Stimulated activated effector memory CD8-positive, alpha-beta T cell treated with anti-CD3 and anti-CD28 coated beads, Interleukin-12 subunit alpha, Interleukin-12 subunit beta, amount 100 ng/mL, for 72 hours (primary cell): ENCODE measurements at regions not wholly inside any gene's neighbourhood (a gene's known extent, or its start where the extent isn't known, plus 50 kb on each side); places are given as distances from the start of the nearest gene placed in this dataset.

Experiments
- ATAC-seq: fragments of 150-1000 bp; cut with Tn5 transposase; 2 replicates; pipeline ENCODE4 v1.10.0; 2021
- DNase-seq, 2 donors: peaks; one replicate each; pipeline ENCODE4 v3.0.0; 2021 to 2022; ENCODE audit warnings: low spot score in 2 of 2
- H3K27ac Mint-ChIP-seq: one replicate; pipeline ENCODE4 v1.8.0; 2022; ENCODE audit warnings: mild to moderate bottlenecking, mixed read lengths
- H3K36me3 Mint-ChIP-seq: one replicate; pipeline ENCODE4 v1.8.0; 2022; ENCODE audit warnings: mild to moderate bottlenecking, mixed read lengths
- H3K4me1 Mint-ChIP-seq: one replicate; pipeline ENCODE4 v1.8.0; 2022; ENCODE audit warnings: mixed read lengths
- H3K4me3 Mint-ChIP-seq: one replicate; pipeline ENCODE4 v1.8.0; 2022; ENCODE audit warnings: mild to moderate bottlenecking, mixed read lengths
- H3K9me3 Mint-ChIP-seq: one replicate; pipeline ENCODE4 v1.8.0; 2022; ENCODE audit warnings: mixed read lengths

DNA sequence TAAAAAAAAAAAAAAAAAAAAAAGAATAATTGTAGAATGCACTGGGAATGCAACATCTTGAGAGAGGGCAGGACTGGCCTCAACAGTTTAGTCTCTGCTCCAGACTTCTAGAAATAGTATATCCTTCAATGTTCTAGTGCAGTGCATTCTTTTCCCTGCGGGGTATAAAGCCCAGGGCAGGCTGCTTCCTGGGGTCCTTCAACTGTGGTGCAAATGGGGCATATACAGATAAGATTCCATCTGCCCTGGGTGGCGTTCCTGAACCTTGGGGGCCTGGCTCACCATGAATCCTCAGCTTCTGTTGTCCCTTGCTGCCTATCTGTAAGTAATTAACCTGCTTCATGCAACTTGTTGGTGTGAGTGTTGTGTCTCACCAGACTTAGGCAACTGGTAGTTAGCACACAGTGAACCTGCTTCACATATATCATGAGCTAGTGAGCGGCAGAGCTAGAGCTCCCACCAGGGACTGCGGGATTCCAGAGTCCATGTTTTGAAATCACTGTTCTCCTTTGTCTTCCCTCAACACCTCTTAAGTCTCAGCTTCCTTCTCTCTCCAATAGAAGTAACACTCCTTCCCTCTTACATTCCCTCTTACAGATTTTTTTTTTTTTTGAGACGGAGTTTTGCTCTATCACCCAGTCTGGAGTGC is 177.6 kb downstream of the SUDS3 start:
- H3K4me1 Mint-ChIP-seq: no peaks in the 10 kb centered on the region
- H3K36me3 Mint-ChIP-seq: no peaks in the 10 kb centered on the region
- ATAC-seq: no peak
- H3K27ac Mint-ChIP-seq: no peak overlapping the region
- peaks cover 12% of the 10 kb centered on the region for H3K9me3 Mint-ChIP-seq
- no peak for DNase-seq
- H3K4me3 Mint-ChIP-seq: no peak overlapping the region

DNA sequence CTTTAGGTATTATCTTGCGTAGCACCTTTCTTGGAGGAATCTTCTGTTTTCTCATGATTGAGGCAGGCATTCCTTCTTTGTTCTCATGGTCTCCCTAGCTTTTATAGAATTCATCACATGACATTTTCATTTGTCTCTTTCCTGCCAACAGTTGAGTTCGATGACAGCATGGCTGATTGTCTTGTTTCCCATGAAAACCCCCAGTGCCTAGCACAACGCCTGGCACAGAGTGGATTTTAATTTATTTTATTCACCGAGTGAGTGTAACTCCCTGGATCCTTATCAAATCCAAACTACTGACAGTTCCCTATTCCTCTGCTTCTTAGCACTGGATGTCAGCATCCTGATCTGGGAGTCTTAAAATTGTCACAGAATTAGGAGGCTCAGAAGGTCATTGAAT is 182.6 kb downstream of the SUDS3 start:
- no peak for DNase-seq
- H3K36me3 Mint-ChIP-seq: no peaks in the 10 kb centered on the region
- H3K4me1 Mint-ChIP-seq: no peaks in the 10 kb centered on the region
- no peak for ATAC-seq
- no peaks in the 10 kb centered on the region for H3K9me3 Mint-ChIP-seq
- H3K27ac Mint-ChIP-seq: no peak overlapping the region
- H3K4me3 Mint-ChIP-seq: no peak overlapping the region

DNA sequence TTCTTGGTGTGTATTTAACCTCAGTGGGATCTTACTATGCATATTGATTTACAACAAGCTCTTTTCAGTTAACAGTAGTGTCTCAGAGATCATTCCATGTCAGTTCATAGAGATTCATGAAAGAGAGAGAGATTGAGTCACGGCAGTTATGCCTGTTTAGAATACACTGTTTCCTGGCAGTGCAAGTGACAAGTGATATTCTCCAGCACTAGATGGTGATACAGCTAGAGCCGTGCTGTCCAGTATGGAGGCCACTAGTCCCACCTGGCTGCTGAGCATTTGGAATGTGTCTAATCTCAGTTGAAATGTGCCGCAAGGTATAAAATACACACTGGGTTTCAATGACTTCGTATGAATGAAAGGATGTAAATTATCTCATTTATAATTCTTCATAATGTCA is 184.4 kb downstream of the SUDS3 start:
- ATAC-seq (no peak), DNase-seq (no peak)
- Mint-ChIP-seq H3K36me3 (no peaks in the 10 kb centered on the region), H3K9me3 (no peaks in the 10 kb centered on the region), H3K4me1 (no peaks in the 10 kb centered on the region), H3K4me3 (no peak overlapping the region), H3K27ac (no peak overlapping the region)

DNA sequence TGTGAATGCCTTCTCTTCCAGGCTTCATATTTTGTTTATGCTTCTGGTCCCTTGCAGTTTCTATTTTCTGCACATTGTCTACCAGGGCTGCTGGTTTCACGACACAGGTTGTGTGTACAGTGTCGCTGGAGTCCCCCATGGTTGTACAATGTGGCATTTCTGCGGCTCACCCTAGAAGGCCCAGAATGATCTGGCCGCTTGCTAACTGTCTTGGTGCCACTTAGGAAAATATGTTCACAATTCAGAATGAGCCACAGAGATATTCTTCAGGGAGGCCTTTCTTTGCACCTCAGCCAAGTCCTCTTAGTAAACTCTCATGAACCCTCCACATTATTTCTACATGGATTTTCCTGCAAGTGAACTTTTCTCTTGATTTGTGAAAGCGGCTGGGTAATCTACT is 195.4 kb downstream of the SUDS3 start:
- H3K4me3 Mint-ChIP-seq: no peak overlapping the region
- H3K4me1 Mint-ChIP-seq: no peaks in the 10 kb centered on the region
- ATAC-seq (no peak), DNase-seq (no peak)
- H3K9me3 Mint-ChIP-seq: no peaks in the 10 kb centered on the region
- H3K27ac Mint-ChIP-seq: no peak overlapping the region
- H3K36me3 Mint-ChIP-seq: no peaks in the 10 kb centered on the region

DNA sequence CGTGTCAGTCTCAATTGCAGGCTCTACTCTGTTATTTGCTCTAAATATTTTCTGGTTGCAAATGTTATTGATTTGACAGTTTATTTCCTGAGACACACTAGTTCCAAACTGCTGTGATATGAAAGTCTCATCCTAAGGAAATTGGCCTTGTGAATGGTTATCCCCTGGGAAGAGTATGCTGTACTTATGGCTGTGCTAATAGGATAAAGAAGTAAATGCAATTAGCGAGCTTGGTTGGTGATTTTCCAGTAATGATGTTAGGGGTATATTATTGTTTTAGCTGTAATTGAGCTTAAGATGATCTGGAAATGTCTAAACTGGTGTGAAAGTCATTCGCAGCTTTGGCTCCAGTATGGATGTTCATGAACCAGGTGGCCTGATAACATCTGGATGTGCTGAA is 197.9 kb downstream of the SUDS3 start:
- no peaks in the 10 kb centered on the region for H3K36me3 Mint-ChIP-seq
- no peak overlapping the region for H3K27ac Mint-ChIP-seq
- no peak for DNase-seq
- ATAC-seq: no peak
- H3K9me3 Mint-ChIP-seq: no peaks in the 10 kb centered on the region
- no peak overlapping the region for H3K4me3 Mint-ChIP-seq
- no peaks in the 10 kb centered on the region for H3K4me1 Mint-ChIP-seq

GRCh38 chr12:118575730-118576129 is 199.4 kb downstream of the SUDS3 start:
- no peak overlapping the region for H3K4me3 Mint-ChIP-seq
- DNase-seq (no peak), ATAC-seq (no peak)
- H3K27ac Mint-ChIP-seq: no peak overlapping the region
- H3K9me3 Mint-ChIP-seq: no peaks in the 10 kb centered on the region
- H3K4me1 Mint-ChIP-seq: no peaks in the 10 kb centered on the region
- no peaks in the 10 kb centered on the region for H3K36me3 Mint-ChIP-seq

- no peak overlapping the region for H3K4me3 Mint-ChIP-seq
- no peak for ATAC-seq
Measured at GRCh38 chr12:118581371-118581770, 205.0 kb downstream of the SUDS3 start.

DNA sequence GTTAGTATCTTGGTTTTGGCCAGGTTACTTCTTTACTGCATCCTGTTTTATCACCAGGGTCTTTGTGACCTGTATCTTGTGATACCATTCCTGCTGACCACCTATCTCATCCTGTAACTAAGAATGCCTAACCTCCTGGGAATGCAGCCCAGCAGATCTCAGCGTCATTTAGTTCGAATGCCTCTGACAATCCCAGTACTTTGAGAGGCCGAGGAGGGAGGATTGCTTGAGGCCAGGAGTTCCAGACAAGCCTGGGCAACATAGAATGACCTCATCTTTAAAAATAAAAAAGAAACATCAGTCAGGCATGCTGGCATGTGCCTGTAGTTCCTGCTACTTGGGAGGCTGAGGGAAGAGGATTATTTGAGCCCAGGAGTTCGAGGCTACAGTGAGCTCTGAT is 206.5 kb downstream of the SUDS3 start:
- no peak overlapping the region for H3K27ac Mint-ChIP-seq
- peaks cover 3% of the 10 kb centered on the region for H3K9me3 Mint-ChIP-seq
- H3K36me3 Mint-ChIP-seq: no peaks in the 10 kb centered on the region
- no peaks in the 10 kb centered on the region for H3K4me1 Mint-ChIP-seq
- ATAC-seq: no peak
- H3K4me3 Mint-ChIP-seq: no peak overlapping the region
- DNase-seq: no peak

More at GRCh38 chr12:118581371-118581770, 205.0 kb downstream of the SUDS3 start:
- DNase-seq: no peak
- Mint-ChIP-seq H3K9me3 (no peaks in the 10 kb centered on the region), H3K27ac (no peak overlapping the region), H3K4me1 (no peaks in the 10 kb centered on the region), H3K36me3 (no peaks in the 10 kb centered on the region)

GRCh38 chr12:118586433-118586832 is 210.1 kb downstream of the SUDS3 start:
- no peak overlapping the region for H3K4me3 Mint-ChIP-seq
- H3K4me1 Mint-ChIP-seq: no peaks in the 10 kb centered on the region
- no peaks in the 10 kb centered on the region for H3K36me3 Mint-ChIP-seq
- peaks cover 3% of the 10 kb centered on the region for H3K9me3 Mint-ChIP-seq
- DNase-seq (no peak), ATAC-seq (no peak)
- no peak overlapping the region for H3K27ac Mint-ChIP-seq

- Mint-ChIP-seq H3K4me3 (no peak overlapping the region), H3K36me3 (no peaks in the 10 kb centered on the region), H3K9me3 (peaks cover 3% of the 10 kb centered on the region), H3K27ac (no peak overlapping the region), H3K4me1 (no peaks in the 10 kb centered on the region)
- ATAC-seq (no peak), DNase-seq (no peak)
Measured at GRCh38 chr12:118589162-118589561, 212.8 kb downstream of the SUDS3 start.

GRCh38 chr12:118590406-118591150 is 214.2 kb downstream of the SUDS3 start:
- DNase-seq: no peak
- peaks cover 5% of the 10 kb centered on the region for H3K9me3 Mint-ChIP-seq
- no peak overlapping the region for H3K4me3 Mint-ChIP-seq
- ATAC-seq: no peak
- H3K27ac Mint-ChIP-seq: no peak overlapping the region
- no peaks in the 10 kb centered on the region for H3K4me1 Mint-ChIP-seq
- H3K36me3 Mint-ChIP-seq: no peaks in the 10 kb centered on the region

- Mint-ChIP-seq H3K9me3 (peaks cover 6% of the 10 kb centered on the region), H3K4me1 (no peaks in the 10 kb centered on the region), H3K36me3 (no peaks in the 10 kb centered on the region), H3K27ac (no peak overlapping the region), H3K4me3 (no peak overlapping the region)
- ATAC-seq: no peak
- DNase-seq: no peak
Measured at GRCh38 chr12:118603610-118604361, 227.4 kb downstream of the SUDS3 start.

GRCh38 chr12:118606690-118607089 is 230.3 kb downstream of the SUDS3 start:
- H3K9me3 Mint-ChIP-seq: peaks cover 6% of the 10 kb centered on the region
- ATAC-seq (no peak), DNase-seq (no peak)
- no peak overlapping the region for H3K27ac Mint-ChIP-seq
- H3K4me3 Mint-ChIP-seq: no peak overlapping the region
- no peaks in the 10 kb centered on the region for H3K36me3 Mint-ChIP-seq
- H3K4me1 Mint-ChIP-seq: no peaks in the 10 kb centered on the region

DNA sequence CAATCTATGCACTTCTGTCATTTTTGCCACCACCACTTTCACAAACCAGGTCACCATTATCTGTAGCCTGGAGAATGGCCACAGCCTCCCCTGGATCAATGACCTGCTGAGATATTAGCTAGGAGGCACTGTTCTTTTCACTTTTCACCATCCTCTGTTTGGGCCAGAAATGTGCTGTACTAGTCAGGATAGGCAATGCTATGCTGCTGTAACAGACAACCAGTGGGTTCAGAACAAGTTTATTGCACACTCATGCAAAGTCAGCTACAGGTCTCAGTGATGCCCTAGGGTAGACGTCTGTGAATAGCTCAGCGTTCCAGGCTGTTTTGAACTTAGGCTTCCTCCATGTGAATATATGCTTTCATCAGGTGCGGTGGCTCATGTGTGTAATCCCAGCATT is 231.5 kb downstream of the SUDS3 start:
- ATAC-seq: no peak
- Mint-ChIP-seq H3K4me1 (no peaks in the 10 kb centered on the region), H3K4me3 (no peak overlapping the region), H3K9me3 (peaks cover 6% of the 10 kb centered on the region), H3K36me3 (no peaks in the 10 kb centered on the region), H3K27ac (no peak overlapping the region)
- no peak for DNase-seq

DNA sequence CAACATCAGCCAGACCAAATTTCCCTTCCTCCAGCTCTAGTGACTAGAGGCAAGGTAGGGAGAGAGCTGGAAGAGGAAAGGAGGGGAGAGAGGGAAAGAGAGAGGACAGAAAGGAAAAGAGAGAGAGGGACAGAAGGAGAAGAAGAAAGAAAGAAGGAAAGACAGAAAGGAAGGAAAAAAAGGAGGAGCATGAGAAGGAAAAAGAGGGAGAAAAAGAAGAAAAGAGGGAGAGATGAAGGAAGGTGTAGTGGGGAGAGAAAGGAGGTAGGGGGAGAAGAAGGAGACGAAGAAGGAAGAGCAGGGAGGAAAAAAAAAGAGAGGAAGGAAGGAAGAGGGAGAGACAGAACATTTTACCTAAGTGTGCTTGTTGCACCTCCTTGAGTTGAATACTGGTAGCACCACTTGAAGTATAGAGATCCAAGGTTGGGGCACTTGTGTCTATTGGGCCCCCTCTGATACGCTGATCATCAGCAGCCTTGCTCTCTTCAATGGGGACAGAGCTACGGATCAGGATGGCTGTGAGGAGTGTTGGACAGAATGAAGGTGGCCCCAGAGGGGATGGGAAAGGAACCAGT is 232.5 kb downstream of the SUDS3 start:
- no peak overlapping the region for H3K4me3 Mint-ChIP-seq

More for the DNA sequence above, 232.5 kb downstream of the SUDS3 start:
- no peaks in the 10 kb centered on the region for H3K36me3 Mint-ChIP-seq
- no peak for DNase-seq
- peaks cover 10% of the 10 kb centered on the region for H3K9me3 Mint-ChIP-seq
- H3K27ac Mint-ChIP-seq: no peak overlapping the region
- H3K4me1 Mint-ChIP-seq: no peaks in the 10 kb centered on the region
- ATAC-seq: no peak
